SK-N-DZ (cell line): ENCODE measurements at regions not wholly inside any gene's neighbourhood (a gene's known extent, or its start where the extent isn't known, plus 50 kb on each side); places are given as distances from the start of the nearest gene placed in this dataset.

Experiments used
- DNase-seq: peaks from one replicate; pipeline ENCODE4 v3.0.0-alpha.2; 2015; ENCODE audit warnings: low spot score

DNA sequence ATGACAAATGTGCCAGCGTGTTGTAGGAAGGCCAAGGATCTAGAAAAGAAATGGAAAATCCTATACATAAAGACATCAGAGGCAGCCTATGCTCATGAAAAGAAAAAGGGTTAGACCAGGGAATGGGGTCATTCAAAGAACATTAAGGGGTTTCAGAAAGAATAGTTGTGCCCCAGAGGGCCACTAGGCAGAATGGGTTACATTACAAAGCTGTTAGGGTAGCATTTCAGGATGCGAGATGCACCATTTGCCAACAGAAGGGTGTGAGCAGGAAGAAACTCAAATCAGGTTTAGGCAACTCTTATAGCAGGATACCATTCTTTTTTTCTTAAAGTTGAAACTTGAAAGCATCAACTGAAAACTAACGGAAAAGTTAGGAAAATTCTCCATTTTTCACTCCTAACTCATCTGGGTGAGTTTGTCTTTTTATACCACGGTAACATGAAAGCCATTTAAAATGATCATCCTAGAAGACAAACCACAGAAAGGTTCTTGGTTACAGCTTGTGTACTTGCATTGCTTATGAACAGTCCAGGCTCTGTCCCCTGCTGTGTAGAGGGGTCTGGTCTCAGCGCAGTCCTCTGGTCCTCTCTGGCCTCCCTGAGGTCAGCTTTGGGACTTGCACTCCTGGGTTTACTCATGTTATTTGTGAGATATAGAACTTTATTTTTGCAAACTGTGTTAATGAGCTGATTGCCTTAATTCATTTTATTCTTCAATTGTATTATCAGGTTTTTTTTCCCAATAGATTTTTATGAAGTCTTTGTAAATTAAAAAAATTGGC is 209.1 kb downstream of the DACT1 start:
- DNase-seq = peak; percentile 16

DNA sequence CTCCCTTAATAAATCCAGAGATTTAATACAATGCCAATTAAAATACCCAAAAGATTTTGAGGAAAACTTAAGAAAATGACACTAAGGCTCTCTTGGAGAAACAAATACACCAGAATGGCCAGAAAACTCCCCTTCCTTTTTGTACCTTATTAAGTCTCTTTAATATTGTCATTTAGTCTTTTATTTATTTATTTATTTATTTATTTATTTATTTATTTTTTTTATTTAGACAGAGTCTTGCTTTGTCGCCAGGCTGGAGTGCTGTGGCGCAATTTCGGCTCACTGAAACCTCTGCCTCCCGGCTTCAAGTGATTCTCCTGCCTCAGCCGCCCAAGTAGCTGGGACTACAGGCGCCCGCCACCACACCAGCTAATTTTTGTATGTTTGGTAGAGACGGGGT is 210.6 kb downstream of the DACT1 start:
- DNase-seq = no peak

DNA sequence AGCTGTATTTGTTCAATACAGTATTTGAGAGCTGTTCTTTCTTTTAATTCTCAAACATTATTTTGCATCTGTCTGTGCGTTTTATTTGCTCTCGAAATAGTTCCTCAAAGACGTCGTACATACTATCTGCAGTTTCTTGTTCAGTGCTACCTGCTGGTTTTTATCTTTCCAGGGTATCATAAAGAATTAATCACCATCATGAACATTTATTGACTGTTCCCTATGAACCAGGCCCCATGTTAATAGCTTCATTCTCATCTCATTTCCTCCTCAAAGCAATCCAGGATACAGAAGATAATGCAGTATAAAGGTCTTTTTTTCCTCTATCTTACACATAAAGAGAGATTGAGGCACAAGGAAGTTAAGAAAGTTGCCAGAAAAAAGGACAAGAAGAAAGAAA is 211.8 kb downstream of the DACT1 start:
- DNase-seq = no peak

DNA sequence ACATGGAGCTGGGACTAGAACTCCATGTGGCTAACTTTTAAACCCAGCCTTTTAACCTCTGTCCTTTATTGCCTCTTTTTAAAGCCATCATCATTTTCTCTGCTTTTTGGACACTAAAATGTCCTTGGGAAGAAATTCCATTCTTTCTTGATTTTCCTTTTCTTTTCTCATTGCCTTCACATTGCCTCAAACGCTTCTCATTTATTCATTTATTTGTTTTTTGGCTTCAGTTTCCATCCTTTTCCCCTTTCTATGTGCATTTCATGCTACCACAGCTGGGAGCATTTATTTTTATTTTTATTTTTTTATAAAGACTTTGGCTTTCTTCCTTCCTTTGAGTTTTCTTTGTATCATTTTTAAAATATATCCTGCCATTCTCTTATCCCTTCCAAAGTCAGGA is 212.2 kb downstream of the DACT1 start:
- no peak for DNase-seq

DNA sequence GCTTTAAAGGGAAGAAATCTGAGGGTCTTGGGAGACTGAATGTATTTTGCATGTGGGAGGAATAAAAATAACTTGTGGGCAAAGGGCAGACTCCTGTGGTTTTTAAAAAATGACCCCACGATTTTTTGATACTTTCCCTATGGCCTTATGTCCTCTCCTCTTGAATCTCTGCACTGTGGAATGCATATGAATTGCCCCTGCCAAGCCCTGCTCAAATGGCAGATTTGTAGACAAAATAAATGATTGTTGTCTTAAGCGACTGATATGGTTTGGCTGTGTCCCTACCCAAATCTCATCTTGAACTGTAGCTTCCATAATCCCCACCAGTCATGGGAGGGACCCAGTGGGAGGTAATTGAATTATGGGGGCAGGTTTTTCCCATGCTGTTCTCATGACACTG is 223.8 kb downstream of the DACT1 start:
- DNase-seq = no peak

DNA sequence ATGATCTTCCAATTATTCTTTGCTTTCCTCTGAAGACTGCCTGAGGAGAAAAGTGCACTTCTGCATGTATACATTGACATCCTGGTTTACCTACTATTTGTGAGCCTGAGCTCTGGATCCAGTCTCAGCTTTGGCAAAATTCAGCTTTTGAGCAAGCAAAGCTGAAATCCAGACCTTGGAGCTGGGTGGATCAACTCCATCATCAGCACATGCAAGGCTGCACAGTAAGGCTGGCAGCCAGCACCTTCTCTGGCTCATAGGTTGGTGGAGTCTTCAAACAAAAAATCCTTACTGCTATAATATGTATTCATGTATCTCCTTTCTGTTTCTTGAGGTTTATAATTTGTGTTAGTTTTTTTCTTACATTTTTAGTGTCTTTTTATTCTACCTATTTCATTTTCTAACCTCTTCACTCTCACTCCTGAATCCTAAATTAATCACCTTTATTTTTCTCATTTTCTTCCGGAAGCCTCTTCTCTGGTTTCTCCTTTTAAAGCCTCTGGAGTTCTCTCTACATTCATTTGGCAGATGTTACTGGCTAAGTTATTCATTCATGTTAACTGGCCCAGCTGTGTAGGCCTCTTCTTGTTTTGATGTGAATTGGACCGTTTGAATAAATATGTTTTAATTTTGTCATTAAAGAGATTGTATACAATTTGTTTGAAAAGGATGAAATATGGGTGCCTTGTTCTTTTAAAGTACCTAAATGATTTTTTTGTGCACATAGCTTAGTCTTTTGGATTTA is 224.8 kb downstream of the DACT1 start:
- DNase-seq = no peak

DNA sequence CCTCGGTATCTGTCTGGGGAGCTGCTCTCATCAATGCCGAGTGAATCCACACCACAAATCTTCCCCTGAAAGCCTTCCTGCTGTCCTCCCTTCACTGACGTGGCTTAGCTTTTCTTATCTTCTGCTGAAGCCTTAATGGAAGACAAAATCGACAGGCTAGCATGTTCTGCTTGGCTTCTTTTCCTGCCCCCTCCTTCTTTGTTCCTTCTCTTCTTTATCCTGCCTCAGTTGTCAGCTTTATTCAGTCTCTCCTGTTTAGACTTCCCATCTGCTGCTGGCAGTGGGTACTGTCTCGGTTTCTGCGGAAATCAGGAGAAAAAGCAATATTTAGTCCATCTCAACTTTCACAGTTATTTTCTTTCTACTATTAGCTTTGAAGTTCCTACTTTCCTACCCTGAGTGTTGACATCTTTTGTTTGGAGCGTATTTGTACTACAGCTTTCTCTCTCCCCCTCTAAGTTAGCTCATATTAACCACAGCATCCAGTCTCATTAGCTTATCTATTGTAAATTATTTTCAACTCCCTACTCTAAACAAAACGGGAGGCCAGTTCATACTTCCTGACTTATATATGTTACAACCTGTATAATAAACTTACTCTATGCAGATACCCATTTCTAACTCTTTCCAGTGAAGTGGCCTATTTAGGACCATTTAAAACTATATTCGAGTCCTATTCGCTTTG is 226.0 kb downstream of the DACT1 start:
- no peak for DNase-seq

DNA sequence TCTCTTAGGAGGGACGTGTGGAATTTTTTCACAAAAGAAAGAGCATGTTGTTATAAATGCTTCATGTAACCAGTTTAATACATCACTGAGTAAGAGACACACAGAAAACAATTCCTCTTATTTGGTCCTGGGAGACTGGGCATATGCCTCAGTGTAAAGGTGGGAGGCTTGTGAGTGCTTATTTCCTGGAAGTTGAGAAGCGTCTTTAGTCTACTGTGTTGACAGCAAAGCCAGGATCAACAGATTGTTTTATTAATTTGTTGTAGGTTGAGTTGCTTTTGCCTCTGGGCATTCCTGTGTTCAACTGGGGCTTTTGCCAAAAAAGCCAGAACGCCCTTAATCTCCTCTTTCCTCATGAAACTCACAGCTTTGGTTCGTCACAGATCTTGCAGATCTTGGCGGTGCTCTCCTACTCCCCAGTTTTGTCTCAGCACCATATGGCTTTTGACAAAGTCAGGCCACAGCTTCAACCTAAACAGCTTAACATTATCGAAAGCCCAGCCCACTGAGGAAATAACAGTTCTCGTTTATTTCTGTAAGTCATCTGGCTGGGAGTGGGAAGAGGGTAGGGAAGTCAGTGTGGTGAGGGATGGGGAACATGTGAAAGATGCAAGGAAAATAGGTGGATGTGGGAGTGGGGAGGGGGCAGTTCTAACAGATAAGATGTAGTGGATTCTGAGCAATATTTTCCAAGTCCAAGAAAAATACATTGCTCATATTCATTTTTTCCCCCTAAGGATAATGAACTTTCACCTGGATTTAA is 227.2 kb downstream of the DACT1 start:
- DNase-seq = no peak

DNA sequence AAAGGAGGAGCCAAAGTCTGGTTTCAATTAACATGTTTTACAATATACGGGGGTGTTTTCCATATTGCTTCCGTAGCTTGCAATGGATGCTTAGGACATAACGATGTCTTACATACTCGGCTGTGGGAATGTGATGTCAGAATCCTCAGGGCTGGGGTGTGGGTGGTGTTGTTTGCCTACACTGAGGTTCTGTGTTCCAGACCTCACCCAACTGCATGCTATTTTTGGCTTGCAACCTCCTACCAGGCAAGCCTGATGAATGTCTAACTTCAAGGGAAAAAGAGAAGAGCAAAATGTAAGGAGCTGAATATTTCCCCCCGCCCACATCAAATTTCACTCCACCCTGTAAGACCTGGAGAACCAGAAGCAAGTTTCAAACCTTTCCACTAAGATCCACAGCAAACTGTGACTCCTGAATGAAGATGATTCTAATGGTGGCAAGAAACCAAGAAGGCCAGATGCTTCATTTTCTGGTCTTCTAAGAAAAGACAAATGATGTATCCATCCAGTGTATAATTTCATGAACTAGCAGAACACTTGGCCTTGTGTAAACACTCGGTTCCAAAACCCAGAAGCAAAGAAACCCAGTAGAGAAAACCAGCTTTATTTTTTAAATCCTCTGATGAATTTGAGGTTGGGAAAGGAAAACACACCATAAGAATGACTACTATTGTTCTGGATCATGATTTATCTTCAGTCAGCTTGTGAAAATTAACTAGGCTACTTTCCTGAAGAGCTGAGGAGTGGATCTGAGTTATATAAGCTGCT is 227.9 kb downstream of the DACT1 start:
- DNase-seq = no peak

DNA sequence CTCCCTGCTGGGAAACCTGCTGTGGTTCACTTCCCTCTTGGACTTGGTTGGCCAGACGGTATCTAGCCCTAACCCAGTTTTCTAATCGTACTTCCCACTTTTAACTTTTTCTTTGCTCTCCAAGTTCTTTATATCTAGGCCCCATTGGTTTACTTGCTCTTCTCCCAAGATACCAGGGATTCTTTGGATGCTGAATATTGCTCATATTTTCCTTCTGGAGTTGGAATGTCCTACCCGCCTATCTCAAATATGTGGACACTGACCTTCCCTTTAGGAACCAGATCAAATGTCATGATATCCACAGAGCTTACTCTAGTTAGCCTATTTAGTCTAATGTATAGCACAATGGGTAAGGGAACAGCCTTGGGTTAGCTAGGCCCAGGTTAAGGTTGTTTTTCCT is 228.6 kb downstream of the DACT1 start:
- DNase-seq = no peak

GRCh38 chr14:58870961-58871360 is 233.2 kb downstream of the DACT1 start:
- no peak for DNase-seq

GRCh38 chr14:58871573-58871972 is 233.8 kb downstream of the DACT1 start:
- no peak for DNase-seq

GRCh38 chr14:58872061-58872460 is 234.3 kb downstream of the DACT1 start:
- DNase-seq = no peak

GRCh38 chr14:58873228-58873953 is 235.6 kb downstream of the DACT1 start:
- no peak for DNase-seq

DNA sequence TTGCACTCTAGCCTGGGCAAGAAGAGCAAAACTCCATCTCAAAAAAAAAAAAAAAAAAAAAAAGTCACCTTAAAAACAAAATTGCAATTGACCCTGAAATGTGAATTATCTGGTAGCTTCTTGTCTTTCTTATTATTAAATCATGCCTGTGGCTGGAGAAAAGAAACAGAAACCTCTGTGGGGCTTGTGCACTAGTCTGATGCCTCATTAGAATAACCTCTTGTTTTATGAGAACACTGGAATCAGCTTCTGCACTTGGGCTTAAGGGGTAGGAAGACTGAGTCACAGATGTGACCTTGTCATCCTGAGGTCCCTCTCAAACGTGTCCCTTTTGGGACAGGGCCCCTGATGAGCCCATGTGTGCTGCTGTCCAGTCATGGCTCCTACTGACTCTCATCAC is 237.9 kb downstream of the DACT1 start:
- DNase-seq = peak; percentile 36

- no peak for DNase-seq
Observed at GRCh38 chr14:58876608-58877007, 238.8 kb downstream of the DACT1 start.

DNA sequence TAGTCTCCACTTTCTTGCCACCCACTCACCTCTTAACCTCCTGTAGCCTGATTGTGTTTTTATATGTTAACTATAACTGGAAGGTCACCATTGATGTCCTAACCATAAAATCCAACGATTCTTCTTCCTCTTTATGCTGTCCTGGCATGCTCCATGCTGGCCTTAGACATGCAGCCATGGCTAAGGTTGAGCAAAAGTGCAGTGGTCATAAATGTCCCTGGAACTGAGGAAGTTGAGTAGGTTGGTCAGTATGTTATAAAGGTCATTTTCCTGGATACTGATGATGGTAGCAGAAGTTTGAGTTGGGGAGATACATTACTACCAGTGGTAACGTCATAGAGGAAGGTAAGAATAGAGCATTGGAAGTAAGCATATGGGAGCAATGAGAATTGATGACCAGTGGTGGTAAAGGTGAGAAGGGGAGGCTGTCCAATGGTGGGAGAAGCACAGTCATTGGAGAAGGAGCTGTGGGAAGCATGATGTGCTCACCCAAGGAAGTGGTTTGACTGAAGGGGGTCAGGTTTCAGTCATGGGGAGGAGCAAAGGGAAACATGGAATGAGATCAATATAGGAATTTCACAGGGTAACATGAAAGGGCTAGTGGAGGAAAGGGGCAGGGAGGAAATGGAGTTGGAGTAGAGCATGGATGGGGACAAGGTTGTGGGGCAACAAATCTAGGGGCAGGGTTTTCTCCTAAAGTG is 240.8 kb downstream of the DACT1 start:
- no peak for DNase-seq

- no peak for DNase-seq
Observed at GRCh38 chr14:58881433-58881832, 243.7 kb downstream of the DACT1 start.

- peak; percentile 85 for DNase-seq
Observed at GRCh38 chr14:58882577-58883018, 244.8 kb downstream of the DACT1 start.

GRCh38 chr14:58884442-58884841 is 246.7 kb downstream of the DACT1 start:
- no peak for DNase-seq
